ENCODE measurements at regions not wholly inside any gene's neighbourhood (a gene's known extent, or its start where the extent isn't known, plus 50 kb on each side); places are given as distances from the start of the nearest gene placed in this dataset.
"Not testable (repeated sequence)": the region's sequence is repeated elsewhere in the genome, so short reads cannot be mapped to it uniquely, and the experiment has no call there.

GRCh38 chr19:28168557-28168956 lies 1044.4 kb downstream of the UQCRFS1 start:
- no peak for DNase-seq

- no peak for DNase-seq
Measured at GRCh38 chr19:28166025-28166424, 1046.9 kb downstream of the UQCRFS1 start.

GRCh38 chr19:28164214-28164613 lies 1048.7 kb downstream of the UQCRFS1 start:
- no peak for DNase-seq

- DNase-seq: no peak
Measured at GRCh38 chr19:28159065-28159464, 1053.9 kb downstream of the UQCRFS1 start.

GRCh38 chr19:28155265-28155664 lies 1057.7 kb downstream of the UQCRFS1 start:
- DNase-seq: no peak

GRCh38 chr19:28154077-28154476 lies 1058.9 kb downstream of the UQCRFS1 start:
- no peak for DNase-seq

- DNase-seq: no peak
Measured at GRCh38 chr19:28153123-28153522, 1059.8 kb downstream of the UQCRFS1 start.

GRCh38 chr19:28152195-28152594 lies 1060.8 kb downstream of the UQCRFS1 start:
- no peak for DNase-seq

- DNase-seq: no peak
Measured at GRCh38 chr19:28150129-28150528, 1062.8 kb downstream of the UQCRFS1 start.

- DNase-seq: no peak
Measured at GRCh38 chr19:28148554-28148953, 1064.4 kb downstream of the UQCRFS1 start.

GRCh38 chr19:28142258-28142657 lies 1070.7 kb downstream of the UQCRFS1 start:
- no peak for DNase-seq

GRCh38 chr19:28140201-28140600 lies 1072.8 kb downstream of the UQCRFS1 start:
- no peak for DNase-seq

GRCh38 chr19:28137772-28138171 lies 1075.2 kb downstream of the UQCRFS1 start:
- DNase-seq: no peak

GRCh38 chr19:28136796-28137195 lies 1076.2 kb downstream of the UQCRFS1 start:
- no peak for DNase-seq

- DNase-seq: no peak
Measured at GRCh38 chr19:28135825-28136224, 1077.1 kb downstream of the UQCRFS1 start.

- no peak for DNase-seq
Measured at GRCh38 chr19:28134311-28134710, 1078.6 kb downstream of the UQCRFS1 start.

- not testable (repeated sequence) for DNase-seq
Measured at GRCh38 chr19:28130881-28131280, 1082.1 kb downstream of the UQCRFS1 start.

GRCh38 chr19:28130066-28130511 lies 1082.9 kb downstream of the UQCRFS1 start:
- DNase-seq: no peak

GRCh38 chr19:28128341-28128740 lies 1084.6 kb downstream of the UQCRFS1 start:
- DNase-seq: no peak

- no peak for DNase-seq
Measured at GRCh38 chr19:28126135-28126898, 1086.6 kb downstream of the UQCRFS1 start.

- no peak for DNase-seq
Measured at GRCh38 chr19:28122734-28123133, 1090.2 kb downstream of the UQCRFS1 start.

GRCh38 chr19:28118235-28118634 lies 1094.7 kb downstream of the UQCRFS1 start:
- no peak for DNase-seq

GRCh38 chr19:28117143-28117542 lies 1095.8 kb downstream of the UQCRFS1 start:
- no peak for DNase-seq

GRCh38 chr19:28116379-28116778 lies 1096.6 kb downstream of the UQCRFS1 start:
- not testable (repeated sequence) for DNase-seq

- no peak for DNase-seq
Measured at GRCh38 chr19:28103921-28104320, 1109.0 kb downstream of the UQCRFS1 start.

Measured in NCI-H1105 treated with DMSO at 0.1 percent for 48 hours (cell line).